GM23338 (cell line): ENCODE measurements at regions not wholly inside any gene's neighbourhood (a gene's known extent, or its start where the extent isn't known, plus 50 kb on each side); places are given as distances from the start of the nearest gene placed in this dataset.

Source experiments
- ATAC-seq: fragments of 200-7000 bp; cut with Tn5 transposase; 3 replicates; pipeline ENCODE4 v1.9.1; 2020
- DNase-seq: peaks from one replicate; pipeline ENCODE4 v3.0.0-alpha.2; 2015; ENCODE audit warnings: low spot score
- H2AFZ ChIP-seq: fragments of 200-600 bp; sonication (generic); 2 replicates; pipeline ENCODE4 v1.8.0; 2016; ENCODE audit warnings: antibody characterized with exemption, mild to moderate bottlenecking, moderate library complexity
- H3F3A ChIP-seq: fragments of 200-600 bp; sonication (generic); replicated peaks from 2 replicates; pipeline ENCODE4 v1.8.0; 2017; ENCODE audit warnings: antibody characterized with exemption, mixed run types, low read depth
- H3K27ac ChIP-seq: fragments of 200-600 bp; sonication (generic); 2 replicates; pipeline ENCODE4 v1.6.1; 2016; ENCODE audit warnings: low read depth
- H3K27me3 ChIP-seq: fragments of 200-600 bp; sonication (generic); 2 replicates; pipeline ENCODE4 v1.8.0; 2016; ENCODE audit warnings: mild to moderate bottlenecking, mixed run types, moderate library complexity; ENCODE audit not compliant: insufficient read depth
- H3K36me3 ChIP-seq: fragments of 200-600 bp; sonication (generic); 2 replicates; pipeline ENCODE4 v1.8.0; 2016; ENCODE audit warnings: mild to moderate bottlenecking; ENCODE audit not compliant: insufficient read depth
- H3K4me1 ChIP-seq: fragments of 200-600 bp; sonication (generic); 2 replicates; pipeline ENCODE4 v1.8.0; 2016; ENCODE audit warnings: mild to moderate bottlenecking, moderate library complexity; ENCODE audit not compliant: insufficient read depth
- H3K4me2 ChIP-seq: fragments of 200-600 bp; sonication (generic); 2 replicates; pipeline ENCODE4 v1.7.1; 2017; ENCODE audit warnings: mixed run types
- H3K4me3 ChIP-seq: fragments of 200-600 bp; sonication (generic); 2 replicates; pipeline ENCODE4 v1.6.1; 2016; ENCODE audit warnings: mixed run types
- H3K79me2 ChIP-seq: fragments of 200-600 bp; sonication (generic); replicated peaks from 2 replicates; pipeline ENCODE4 v1.8.0; 2017; ENCODE audit warnings: mild to moderate bottlenecking; ENCODE audit not compliant: insufficient read depth
- H3K9me2 ChIP-seq: fragments of 200-600 bp; sonication (generic); 2 replicates; pipeline ENCODE4 v1.8.0; 2017; ENCODE audit not compliant: insufficient read depth
- H4K20me1 ChIP-seq: fragments of 200-600 bp; sonication (generic); replicated peaks from 2 replicates; pipeline ENCODE4 v1.8.0; 2017; ENCODE audit warnings: mild to moderate bottlenecking; ENCODE audit not compliant: insufficient read depth
- H3K27ac Mint-ChIP-seq: 2 replicates; pipeline ENCODE4 v1.8.0; 2020; ENCODE audit warnings: inconsistent platforms, mild to moderate bottlenecking, moderate library complexity, mixed read lengths
- H3K27me3 Mint-ChIP-seq: 3 replicates; pipeline ENCODE4 v1.8.0; 2022; ENCODE audit warnings: low read depth, mild to moderate bottlenecking, moderate library complexity, mixed read lengths, inconsistent platforms; ENCODE audit not compliant: insufficient read depth, poor library complexity
- H3K36me3 Mint-ChIP-seq: 3 replicates; pipeline ENCODE4 v1.8.0; 2021; ENCODE audit warnings: low read depth, mild to moderate bottlenecking, inconsistent platforms, moderate library complexity, mixed read lengths
- H3K4me1 Mint-ChIP-seq: 3 replicates; pipeline ENCODE4 v1.8.0; 2020; ENCODE audit warnings: mild to moderate bottlenecking, inconsistent platforms, mixed read lengths
- H3K4me3 Mint-ChIP-seq: 3 replicates; pipeline ENCODE4 v1.8.0; 2021; ENCODE audit warnings: moderate library complexity, mild to moderate bottlenecking, inconsistent platforms, mixed read lengths
- H3K9me3 Mint-ChIP-seq: 3 replicates; pipeline ENCODE4 v1.8.0; 2020; ENCODE audit warnings: moderate library complexity, mild to moderate bottlenecking, inconsistent platforms, mixed read lengths
- CREB1 ChIP-seq: fragments of 250-450 bp; sonication (Bioruptor Pico); IDR thresholded peaks from 2 replicates; pipeline ENCODE4 v1.5.0; 2020; ENCODE audit warnings: low read depth, mild to moderate bottlenecking, moderate library complexity
- CTCF ChIP-seq, 2 experiments: fragments of 200-600 bp in 1 of 2; sonication (generic) in 1 of 2; conservative IDR thresholded peaks; 2 replicates each; pipeline versions ENCODE4 v1.5.1 to v1.6.1; 2016 to 2017; ENCODE audit warnings: antibody characterized with exemption in 2 of 2, low read depth in 2 of 2, mild to moderate bottlenecking in 2 of 2, moderate library complexity in 1 of 2
- ETS1 ChIP-seq: IDR thresholded peaks from 2 replicates; pipeline ENCODE4 v1.6.1; 2016; ENCODE audit warnings: antibody characterized with exemption
- EZH2 ChIP-seq: fragments of 200-600 bp; sonication (generic); IDR thresholded peaks from one replicate; pipeline ENCODE4 v1.8.0; 2017; ENCODE audit warnings: antibody characterized with exemption, mild to moderate bottlenecking, low read depth; ENCODE audit not compliant: unreplicated experiment
- EZH2phosphoT487 ChIP-seq: fragments of 200-600 bp; sonication (generic); IDR thresholded peaks from one replicate; pipeline ENCODE4 v1.8.1; 2018; ENCODE audit warnings: antibody characterized with exemption; ENCODE audit not compliant: unreplicated experiment
- JUNB ChIP-seq: IDR thresholded peaks from one replicate; pipeline ENCODE4 v1.6.1; 2016; ENCODE audit warnings: antibody characterized with exemption; ENCODE audit not compliant: unreplicated experiment
- NANOG ChIP-seq: IDR thresholded peaks from 2 replicates; pipeline ENCODE4 v1.6.1; 2016; ENCODE audit warnings: antibody characterized with exemption, borderline replicate concordance
- POLR2AphosphoS5 ChIP-seq: IDR thresholded peaks from 2 replicates; pipeline ENCODE4 v1.6.1; 2016; ENCODE audit warnings: antibody characterized with exemption, low read depth
- REST ChIP-seq: IDR thresholded peaks from one replicate; pipeline ENCODE4 v1.6.1; 2018; ENCODE audit warnings: antibody characterized with exemption; ENCODE audit not compliant: unreplicated experiment
- STAT1 ChIP-seq: IDR thresholded peaks from one replicate; pipeline ENCODE4 v1.6.1; 2016; ENCODE audit warnings: antibody characterized with exemption; ENCODE audit not compliant: unreplicated experiment
- ZNF114 ChIP-seq: fragments of 250-450 bp; sonication (Bioruptor Pico); IDR thresholded peaks from 2 replicates; pipeline ENCODE4 v1.5.0; 2020; ENCODE audit warnings: mild to moderate bottlenecking, moderate library complexity
- ZNF331 ChIP-seq: fragments of 250-450 bp; sonication (Bioruptor Pico); IDR thresholded peaks from 2 replicates; pipeline ENCODE4 v1.5.0; 2020; ENCODE audit warnings: low read depth, mild to moderate bottlenecking, moderate library complexity
- ZNF462 ChIP-seq: fragments of 250-450 bp; sonication (Bioruptor Pico); IDR thresholded peaks from 2 replicates; pipeline ENCODE4 v1.5.0; 2020; ENCODE audit warnings: mild to moderate bottlenecking, moderate library complexity

- TF ChIP-seq EZH2 (no peak), ZNF114 (CRISPR knock-in tag) (no peak), REST (no peak), JUNB (no peak), ETS1 (no peak), STAT1 (no peak), CTCF (conservative IDR thresholded peaks at IDR 0.05; ENCODE audit: low read depth in 2 of 2) (no peak), ZNF331 (no peak), CREB1 (CRISPR knock-in tag) (no peak), ZNF462 (CRISPR knock-in tag) (no peak), EZH2phosphoT487 (no peak), NANOG (no peak), POLR2AphosphoS5 (no peak)
- Histone ChIP-seq H3K27me3 (peaks cover 14% of the 10 kb centered on the region; the same call in 1 of the 2 replicates), H3K9me2 (no peaks in the 10 kb centered on the region), H3K27ac (no peak overlapping the region), H3F3A (no peaks in the 10 kb centered on the region), H3K36me3 (no peaks in the 10 kb centered on the region), H3K79me2 (no peaks in the 10 kb centered on the region), H2AFZ (no peak overlapping the region), H4K20me1 (no peaks in the 10 kb centered on the region; the same call in 1 of the 2 replicates), H3K4me3 (no peak overlapping the region), H3K4me2 (no peak overlapping the region), H3K4me1 (no peaks in the 10 kb centered on the region)
- Mint-ChIP-seq H3K4me1 (no peaks in the 10 kb centered on the region), H3K4me3 (no peak overlapping the region), H3K9me3 (peaks cover 9% of the 10 kb centered on the region; the same call in 2 of the 3 replicates), H3K27me3 (peaks cover 2% of the 10 kb centered on the region), H3K27ac (no peak overlapping the region), H3K36me3 (no peaks in the 10 kb centered on the region)
- no peak for ATAC-seq
- DNase-seq, result no peak
These were observed 636.5 kb upstream of the FRG1 start for GRCh38 chr4:189304167-189304566.
